ENCODE measurements at regions not wholly inside any gene's neighbourhood (a gene's known extent, or its start where the extent isn't known, plus 50 kb on each side); places are given as distances from the start of the nearest gene placed in this dataset.
"Not testable (repeated sequence)": the region's sequence is repeated elsewhere in the genome, so short reads cannot be mapped to it uniquely, and the experiment has no call there.

DNA sequence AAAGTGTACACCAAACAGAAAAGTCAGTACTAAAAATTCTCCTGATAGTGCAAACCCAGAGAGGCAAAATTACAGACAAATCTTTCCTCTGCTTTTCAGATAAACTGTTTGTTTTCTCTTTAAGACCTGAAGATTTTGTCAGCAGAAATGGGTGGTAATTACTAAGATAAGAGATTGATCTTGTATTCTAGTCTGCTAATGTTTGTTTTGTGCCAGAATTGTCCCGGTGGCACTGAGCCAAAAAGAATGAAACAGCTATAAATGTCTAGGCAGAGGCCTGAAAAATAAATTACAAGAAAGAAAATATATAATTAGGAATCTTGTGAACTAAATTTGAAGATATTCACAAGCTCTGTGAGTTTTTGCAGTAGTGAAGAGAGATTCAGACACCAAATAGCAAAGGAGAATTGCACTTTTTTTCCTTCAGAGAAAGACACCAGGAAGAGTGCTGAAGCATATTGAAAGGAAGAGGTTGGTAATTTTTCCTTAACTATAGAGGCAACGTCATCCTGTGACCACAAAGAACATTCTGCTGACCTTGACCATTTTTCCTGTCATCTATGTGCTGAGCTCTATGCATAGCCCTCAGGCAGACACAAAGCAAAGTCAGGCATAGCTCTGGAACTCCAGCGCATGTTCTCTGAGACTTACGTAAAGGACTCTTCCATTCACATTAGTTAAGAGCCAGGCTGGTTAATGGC lies 314.5 kb upstream of the RASGEF1B start:
- H3K9ac ChIP-seq (ENCODE audit: insufficient read depth in 1 of 2, low read length in 2 of 2) = no peak overlapping the region
- no peaks in the 10 kb centered on the region for H3K9me3 ChIP-seq (ENCODE audit: control insufficient read depth in 4 of 4, insufficient read depth in 3 of 4, low read length in 3 of 4)
- ATAC-seq (ENCODE audit: insufficient read depth, low FRiP score) (no peak), DNase-seq (peak; percentile 68 to 84 (median 83))
- 24 to 50% methylated on average over 4 of the region's 4 CpGs for WGBS, 2 donors
- H3K4me1 ChIP-seq (ENCODE audit: control insufficient read depth in 5 of 5, insufficient read depth in 5 of 5, low read length in 5 of 5) = peaks cover 0 to 17% (median 11%) of the 10 kb centered on the region in 5 donors
- H3K4me3 ChIP-seq = no peak overlapping the region
- no peaks in the 10 kb centered on the region for H3K27me3 ChIP-seq (ENCODE audit: control insufficient read depth in 3 of 3, insufficient read depth in 3 of 3, low read length in 2 of 3)
- peak overlapping the region in 1 of 2 donors; percentile 3 for H3K27ac ChIP-seq (ENCODE audit: low read depth in 1 of 2, low read length in 1 of 2)
- H3K36me3 ChIP-seq (ENCODE audit: control insufficient read depth in 4 of 4, insufficient read depth in 4 of 4, low read length in 4 of 4) = no peaks in the 10 kb centered on the region
- TF ChIP-seq, protein P1, sequence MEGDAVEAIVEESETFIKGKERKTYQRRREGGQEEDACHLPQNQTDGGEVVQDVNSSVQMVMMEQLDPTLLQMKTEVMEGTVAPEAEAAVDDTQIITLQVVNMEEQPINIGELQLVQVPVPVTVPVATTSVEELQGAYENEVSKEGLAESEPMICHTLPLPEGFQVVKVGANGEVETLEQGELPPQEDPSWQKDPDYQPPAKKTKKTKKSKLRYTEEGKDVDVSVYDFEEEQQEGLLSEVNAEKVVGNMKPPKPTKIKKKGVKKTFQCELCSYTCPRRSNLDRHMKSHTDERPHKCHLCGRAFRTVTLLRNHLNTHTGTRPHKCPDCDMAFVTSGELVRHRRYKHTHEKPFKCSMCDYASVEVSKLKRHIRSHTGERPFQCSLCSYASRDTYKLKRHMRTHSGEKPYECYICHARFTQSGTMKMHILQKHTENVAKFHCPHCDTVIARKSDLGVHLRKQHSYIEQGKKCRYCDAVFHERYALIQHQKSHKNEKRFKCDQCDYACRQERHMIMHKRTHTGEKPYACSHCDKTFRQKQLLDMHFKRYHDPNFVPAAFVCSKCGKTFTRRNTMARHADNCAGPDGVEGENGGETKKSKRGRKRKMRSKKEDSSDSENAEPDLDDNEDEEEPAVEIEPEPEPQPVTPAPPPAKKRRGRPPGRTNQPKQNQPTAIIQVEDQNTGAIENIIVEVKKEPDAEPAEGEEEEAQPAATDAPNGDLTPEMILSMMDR (IDR thresholded peaks at IDR 0.05; ENCODE audit: control extremely low read depth, extremely low read depth) = no peak

DNA sequence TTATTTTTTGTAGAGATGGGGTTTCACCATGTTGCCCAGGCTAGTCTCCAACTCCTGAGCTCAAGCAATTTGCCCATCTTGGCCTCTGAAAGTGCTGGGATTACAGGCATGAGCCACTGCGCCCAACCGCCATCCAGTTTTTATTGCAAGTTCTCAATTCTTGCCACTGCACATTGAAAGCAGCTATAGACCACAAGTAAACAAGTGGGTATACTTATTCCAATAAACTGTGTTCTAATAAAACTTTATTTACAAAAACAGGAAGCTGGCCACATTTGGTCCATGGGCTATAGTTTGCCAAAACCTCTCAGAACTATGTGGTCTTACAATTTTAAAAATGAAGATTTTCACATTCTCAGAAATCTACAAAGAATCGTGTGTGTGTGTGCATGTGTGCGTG lies 313.6 kb upstream of the RASGEF1B start:
- TF ChIP-seq, protein P1 (IDR thresholded peaks at IDR 0.05; ENCODE audit: control extremely low read depth, extremely low read depth) = no peak
- H3K9me3 ChIP-seq (ENCODE audit: control insufficient read depth in 4 of 4, insufficient read depth in 3 of 4, low read length in 3 of 4) = no peaks in the 10 kb centered on the region
- no peak overlapping the region for H3K4me3 ChIP-seq
- 95 to 96% methylated on average over 4 of the region's 4 CpGs for WGBS, 2 donors
- H3K36me3 ChIP-seq (ENCODE audit: control insufficient read depth in 4 of 4, insufficient read depth in 4 of 4, low read length in 4 of 4) = no peaks in the 10 kb centered on the region
- peaks cover 0 to 17% (median 11%) of the 10 kb centered on the region in 5 donors for H3K4me1 ChIP-seq (ENCODE audit: control insufficient read depth in 5 of 5, insufficient read depth in 5 of 5, low read length in 5 of 5)
- ATAC-seq (ENCODE audit: insufficient read depth, low FRiP score) (no peak), DNase-seq (no peak)
- H3K27ac ChIP-seq (ENCODE audit: low read depth in 1 of 2, low read length in 1 of 2) = no peak overlapping the region
- no peak overlapping the region for H3K9ac ChIP-seq (ENCODE audit: insufficient read depth in 1 of 2, low read length in 2 of 2)
- H3K27me3 ChIP-seq (ENCODE audit: control insufficient read depth in 3 of 3, insufficient read depth in 3 of 3, low read length in 2 of 3) = no peaks in the 10 kb centered on the region

DNA sequence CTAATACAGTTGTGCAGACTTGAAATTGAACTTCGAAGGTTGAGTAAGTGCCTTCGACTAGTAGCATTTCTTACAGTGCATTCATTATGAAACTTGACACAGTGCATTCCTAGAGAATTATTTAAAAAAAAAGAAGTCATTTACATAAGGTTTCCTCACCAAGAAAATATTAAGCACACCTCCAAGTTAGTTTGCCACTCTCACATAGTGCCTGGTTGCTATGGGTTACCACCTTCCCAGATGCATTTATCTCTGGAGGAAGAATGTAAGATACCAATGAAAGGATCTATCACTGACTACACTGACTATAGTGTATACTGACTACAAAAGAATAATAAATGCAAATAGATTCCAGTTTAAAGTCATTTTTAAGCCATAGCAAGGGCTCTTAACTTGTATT lies 311.9 kb upstream of the RASGEF1B start:
- no peak for DNase-seq
- 84 to 90% methylated on average over 2 of the region's 2 CpGs for WGBS, 2 donors
- no peaks in the 10 kb centered on the region for H3K9me3 ChIP-seq (ENCODE audit: control insufficient read depth in 4 of 4, insufficient read depth in 3 of 4, low read length in 3 of 4)
- TF ChIP-seq, protein P1 (IDR thresholded peaks at IDR 0.05; ENCODE audit: control extremely low read depth, extremely low read depth) = no peak
- no peak overlapping the region for H3K27ac ChIP-seq (ENCODE audit: low read depth in 1 of 2, low read length in 1 of 2)
- peaks cover 0 to 17% (median 11%) of the 10 kb centered on the region in 5 donors for H3K4me1 ChIP-seq (ENCODE audit: control insufficient read depth in 5 of 5, insufficient read depth in 5 of 5, low read length in 5 of 5)
- H3K27me3 ChIP-seq (ENCODE audit: control insufficient read depth in 3 of 3, insufficient read depth in 3 of 3, low read length in 2 of 3) = no peaks in the 10 kb centered on the region
- ATAC-seq (ENCODE audit: insufficient read depth, low FRiP score) = no peak
- no peak overlapping the region for H3K9ac ChIP-seq (ENCODE audit: insufficient read depth in 1 of 2, low read length in 2 of 2)
- H3K4me3 ChIP-seq = no peak overlapping the region
- no peaks in the 10 kb centered on the region for H3K36me3 ChIP-seq (ENCODE audit: control insufficient read depth in 4 of 4, insufficient read depth in 4 of 4, low read length in 4 of 4)

DNA sequence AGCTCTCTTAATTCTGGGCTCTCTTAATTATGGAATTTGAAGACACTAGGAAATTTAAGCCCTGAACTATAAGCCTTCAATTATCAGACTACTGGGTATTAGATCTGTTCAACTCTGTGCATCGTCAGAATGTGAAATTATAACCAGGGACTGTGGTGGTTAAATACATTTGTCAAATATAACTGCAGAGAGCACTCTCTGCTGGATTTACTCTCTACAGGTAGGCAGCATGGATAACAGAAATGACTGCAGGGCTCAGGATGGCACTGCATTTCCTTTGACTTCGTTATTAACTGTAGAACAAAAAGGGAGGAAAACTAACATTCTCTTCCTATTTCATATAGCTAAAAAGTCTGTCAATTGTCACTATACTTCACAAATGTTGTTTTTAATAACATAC lies 310.1 kb upstream of the RASGEF1B start:
- H3K27me3 ChIP-seq (ENCODE audit: control insufficient read depth in 3 of 3, insufficient read depth in 3 of 3, low read length in 2 of 3) = no peaks in the 10 kb centered on the region
- no peaks in the 10 kb centered on the region for H3K9me3 ChIP-seq (ENCODE audit: control insufficient read depth in 4 of 4, insufficient read depth in 3 of 4, low read length in 3 of 4)
- no peaks in the 10 kb centered on the region for H3K36me3 ChIP-seq (ENCODE audit: control insufficient read depth in 4 of 4, insufficient read depth in 4 of 4, low read length in 4 of 4)
- H3K27ac ChIP-seq (ENCODE audit: low read depth in 1 of 2, low read length in 1 of 2) = no peak overlapping the region
- WGBS, 2 donors = 72 to 83% methylated on average over 2 of the region's 2 CpGs
- H3K4me3 ChIP-seq = no peak overlapping the region
- ATAC-seq (ENCODE audit: insufficient read depth, low FRiP score) = no peak
- TF ChIP-seq, protein P1 (IDR thresholded peaks at IDR 0.05; ENCODE audit: control extremely low read depth, extremely low read depth) = no peak
- H3K4me1 ChIP-seq (ENCODE audit: control insufficient read depth in 5 of 5, insufficient read depth in 5 of 5, low read length in 5 of 5) = peaks cover 0 to 13% (median 9%) of the 10 kb centered on the region in 5 donors
- DNase-seq = no peak
- H3K9ac ChIP-seq (ENCODE audit: insufficient read depth in 1 of 2, low read length in 2 of 2) = no peak overlapping the region

DNA sequence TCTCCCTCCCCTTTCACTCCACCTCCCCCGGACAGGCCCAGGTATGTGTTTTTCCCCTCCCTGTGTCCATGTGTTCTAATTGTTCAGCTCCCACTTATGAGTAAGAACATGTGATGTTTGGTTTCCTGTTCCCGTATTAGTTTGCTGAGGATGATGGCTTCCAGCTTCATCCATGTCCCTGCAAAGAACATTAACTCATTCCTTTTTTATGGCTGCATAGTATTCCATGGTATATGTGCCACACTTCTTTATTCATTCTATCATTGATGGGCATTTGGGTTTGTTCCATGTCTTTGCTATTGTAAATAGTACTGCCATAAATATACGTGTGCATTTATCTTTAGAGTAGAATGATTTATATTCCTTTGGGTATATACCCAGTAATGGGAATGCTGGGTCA lies 306.0 kb upstream of the RASGEF1B start:
- not testable (repeated sequence) for ATAC-seq (ENCODE audit: insufficient read depth, low FRiP score)

More for the DNA sequence above, 306.0 kb upstream of the RASGEF1B start:
- not testable (repeated sequence) for H3K27me3 ChIP-seq (ENCODE audit: control insufficient read depth in 3 of 3, insufficient read depth in 3 of 3, low read length in 2 of 3); H3K27ac ChIP-seq (ENCODE audit: low read depth in 1 of 2, low read length in 1 of 2); H3K9me3 ChIP-seq (ENCODE audit: control insufficient read depth in 4 of 4, insufficient read depth in 3 of 4, low read length in 3 of 4); H3K36me3 ChIP-seq (ENCODE audit: control insufficient read depth in 4 of 4, insufficient read depth in 4 of 4, low read length in 4 of 4); H3K9ac ChIP-seq (ENCODE audit: insufficient read depth in 1 of 2, low read length in 2 of 2); DNase-seq; H3K4me3 ChIP-seq; H3K4me1 ChIP-seq (ENCODE audit: control insufficient read depth in 5 of 5, insufficient read depth in 5 of 5, low read length in 5 of 5)
- 90 to 91% methylated on average over 3 of the region's 3 CpGs for WGBS, 2 donors
